ENCODE measurements at regions not wholly inside any gene's neighbourhood (a gene's known extent, or its start where the extent isn't known, plus 50 kb on each side); places are given as distances from the start of the nearest gene placed in this dataset.

DNA sequence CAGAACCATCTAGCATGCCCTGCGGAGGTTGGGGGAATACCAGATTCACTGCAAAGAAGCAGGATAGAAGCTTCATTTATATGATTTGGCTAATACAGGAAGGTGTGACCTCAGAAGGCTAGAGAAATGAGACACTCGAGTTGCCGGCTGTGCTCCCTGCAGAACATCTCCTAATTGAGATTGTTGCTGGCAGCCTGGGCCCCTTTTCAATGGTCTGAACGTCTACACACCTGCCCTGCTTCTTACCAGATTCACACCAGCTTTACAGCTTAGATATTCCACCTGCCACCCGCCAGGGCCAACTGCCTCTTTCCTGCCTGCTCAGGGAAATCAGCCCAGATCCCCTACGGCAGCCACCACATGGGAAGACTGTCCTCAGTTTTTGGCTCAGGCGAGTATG lies 475.3 kb upstream of the AUTS2 start:
- no peak overlapping the region for H3K4me3 ChIP-seq (replicated peaks; ENCODE audit: low read depth, low read length)
- DNase-seq (ENCODE audit: low read depth): no peak
- TF ChIP-seq CTCF (IDR thresholded peaks at IDR 0.05; ENCODE audit: low read length, missing control alignments): no peak

DNA sequence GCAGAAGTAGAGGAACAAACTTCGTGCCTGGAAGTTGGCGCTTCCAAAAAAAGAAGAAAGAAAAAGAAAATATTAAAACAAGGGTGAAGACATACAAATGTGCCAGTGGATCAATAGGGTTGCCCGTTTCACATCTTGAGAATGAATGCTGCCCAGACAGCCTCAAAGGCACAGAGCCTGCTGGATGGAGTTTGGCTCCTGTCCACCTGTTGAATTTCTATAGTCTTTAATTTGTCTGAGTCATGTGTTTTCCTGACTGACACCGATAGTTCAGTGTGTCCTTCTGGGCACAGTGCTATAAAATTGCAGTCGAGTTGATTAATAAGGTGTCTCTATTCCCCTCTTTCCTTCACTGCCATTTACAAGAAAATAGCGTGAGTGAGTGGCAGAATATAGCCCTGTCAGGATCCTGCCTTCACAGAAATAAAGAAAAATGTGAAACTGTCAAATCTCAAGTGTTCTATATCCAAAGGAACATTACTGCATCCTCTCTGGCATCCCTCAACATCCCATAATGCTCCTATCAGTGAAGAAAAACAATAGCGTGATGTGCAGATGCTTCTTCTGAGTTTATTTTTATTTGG lies 471.3 kb upstream of the AUTS2 start:
- no peak for TF ChIP-seq CTCF (IDR thresholded peaks at IDR 0.05; ENCODE audit: low read length, missing control alignments)
- DNase-seq (ENCODE audit: low read depth): no peak
- H3K4me3 ChIP-seq (replicated peaks; ENCODE audit: low read depth, low read length): no peak overlapping the region

DNA sequence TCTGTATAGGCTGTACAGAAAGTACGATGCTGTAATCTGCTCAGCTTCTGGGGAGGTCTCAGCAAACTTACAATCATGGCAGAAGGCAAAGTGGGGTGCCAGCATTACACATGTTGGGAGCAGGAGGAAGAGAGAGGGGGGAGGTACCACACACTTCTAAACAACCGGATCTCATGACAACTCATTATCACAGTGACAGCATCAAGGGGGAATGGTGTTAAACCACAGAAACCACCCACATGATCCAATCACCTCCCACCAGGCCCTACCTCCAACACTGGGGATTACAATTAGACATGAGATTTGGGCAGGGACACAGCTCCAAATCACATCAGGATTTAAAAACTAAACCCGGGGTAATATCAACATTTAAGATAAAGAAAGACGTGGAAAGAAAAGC lies 468.8 kb upstream of the AUTS2 start:
- H3K4me3 ChIP-seq (replicated peaks; ENCODE audit: low read depth, low read length): no peak overlapping the region
- DNase-seq (ENCODE audit: low read depth): no peak
- TF ChIP-seq CTCF (IDR thresholded peaks at IDR 0.05; ENCODE audit: low read length, missing control alignments): no peak

DNA sequence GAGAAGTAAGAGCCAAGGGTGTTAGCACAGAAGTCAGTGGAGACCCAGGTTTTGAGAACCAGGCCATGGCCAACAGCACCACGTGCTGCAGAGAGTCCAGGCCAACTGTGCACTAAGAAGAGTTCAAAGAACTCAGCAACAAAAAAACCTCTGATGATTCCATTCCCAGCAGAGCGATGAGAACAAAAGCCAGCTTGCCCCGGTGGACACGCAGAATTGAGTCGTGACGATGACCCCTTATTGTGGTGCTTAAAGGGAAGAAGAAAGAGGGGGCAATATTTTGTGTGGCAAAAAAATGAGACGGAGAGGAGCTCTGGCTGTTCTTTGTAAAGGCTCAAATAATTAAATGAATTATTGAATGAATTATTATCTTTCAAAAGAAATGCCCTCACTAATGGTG lies 468.3 kb upstream of the AUTS2 start:
- no peak for TF ChIP-seq CTCF (IDR thresholded peaks at IDR 0.05; ENCODE audit: low read length, missing control alignments)
- DNase-seq (ENCODE audit: low read depth): no peak
- H3K4me3 ChIP-seq (replicated peaks; ENCODE audit: low read depth, low read length): no peak overlapping the region

GRCh38 chr7:69130396-69130795 lies 467.9 kb upstream of the AUTS2 start:
- H3K4me3 ChIP-seq (replicated peaks; ENCODE audit: low read depth, low read length): no peak overlapping the region
- TF ChIP-seq CTCF (IDR thresholded peaks at IDR 0.05; ENCODE audit: low read length, missing control alignments): no peak
- DNase-seq (ENCODE audit: low read depth): no peak

GRCh38 chr7:69134316-69134715 lies 464.0 kb upstream of the AUTS2 start:
- H3K4me3 ChIP-seq (replicated peaks; ENCODE audit: low read depth, low read length): no peak overlapping the region
- TF ChIP-seq CTCF (IDR thresholded peaks at IDR 0.05; ENCODE audit: low read length, missing control alignments): no peak
- DNase-seq (ENCODE audit: low read depth): no peak

GRCh38 chr7:69147631-69148030 lies 450.6 kb upstream of the AUTS2 start:
- no peak for TF ChIP-seq CTCF (IDR thresholded peaks at IDR 0.05; ENCODE audit: low read length, missing control alignments)
- no peak for DNase-seq (ENCODE audit: low read depth)

More at GRCh38 chr7:69147631-69148030, 450.6 kb upstream of the AUTS2 start:
- no peak overlapping the region for H3K4me3 ChIP-seq (replicated peaks; ENCODE audit: low read depth, low read length)
